A673 (cell line): ENCODE measurements at regions not wholly inside any gene's neighbourhood (a gene's known extent, or its start where the extent isn't known, plus 50 kb on each side); places are given as distances from the start of the nearest gene placed in this dataset.

Experiments used
- EZH2 ChIP-seq: fragments of 200-600 bp; sonication (generic); IDR thresholded peaks from 2 replicates; pipeline ENCODE4 v1.6.1; 2017; ENCODE audit warnings: borderline replicate concordance, low read depth, mild to moderate bottlenecking, mixed read lengths, antibody characterized with exemption, low read length; ENCODE audit not compliant: poor library complexity, severe bottlenecking
- TF ChIP-seq, protein P1 (sequence below): fragments of 300-800, 200-600 bp; sonication (generic); conservative IDR thresholded peaks from 2 replicates; pipeline ENCODE4 v1.5.1; 2017; ENCODE audit warnings: low read depth, mild to moderate bottlenecking, antibody characterized with exemption, low read length, moderate library complexity, mixed read lengths

GRCh38 chr7:27387864-27388263 lies 145.3 kb downstream of the EVX1 start:
- TF ChIP-seq, protein P1, sequence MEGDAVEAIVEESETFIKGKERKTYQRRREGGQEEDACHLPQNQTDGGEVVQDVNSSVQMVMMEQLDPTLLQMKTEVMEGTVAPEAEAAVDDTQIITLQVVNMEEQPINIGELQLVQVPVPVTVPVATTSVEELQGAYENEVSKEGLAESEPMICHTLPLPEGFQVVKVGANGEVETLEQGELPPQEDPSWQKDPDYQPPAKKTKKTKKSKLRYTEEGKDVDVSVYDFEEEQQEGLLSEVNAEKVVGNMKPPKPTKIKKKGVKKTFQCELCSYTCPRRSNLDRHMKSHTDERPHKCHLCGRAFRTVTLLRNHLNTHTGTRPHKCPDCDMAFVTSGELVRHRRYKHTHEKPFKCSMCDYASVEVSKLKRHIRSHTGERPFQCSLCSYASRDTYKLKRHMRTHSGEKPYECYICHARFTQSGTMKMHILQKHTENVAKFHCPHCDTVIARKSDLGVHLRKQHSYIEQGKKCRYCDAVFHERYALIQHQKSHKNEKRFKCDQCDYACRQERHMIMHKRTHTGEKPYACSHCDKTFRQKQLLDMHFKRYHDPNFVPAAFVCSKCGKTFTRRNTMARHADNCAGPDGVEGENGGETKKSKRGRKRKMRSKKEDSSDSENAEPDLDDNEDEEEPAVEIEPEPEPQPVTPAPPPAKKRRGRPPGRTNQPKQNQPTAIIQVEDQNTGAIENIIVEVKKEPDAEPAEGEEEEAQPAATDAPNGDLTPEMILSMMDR, result no peak
- TF ChIP-seq EZH2, result no peak
